ENCODE measurements at regions not wholly inside any gene's neighbourhood (a gene's known extent, or its start where the extent isn't known, plus 50 kb on each side); places are given as distances from the start of the nearest gene placed in this dataset.

- no peak for TF ChIP-seq CTCF (IDR thresholded peaks at IDR 0.05; ENCODE audit: extremely low read depth in 1 of 2, insufficient read depth in 1 of 2, low read depth in 1 of 2, low read length in 2 of 2)
- TF ChIP-seq POLR2AphosphoS5 (IDR thresholded peaks at IDR 0.05; ENCODE audit: insufficient read depth, low read depth, low read length), result no peak
Observed at GRCh38 chrX:120718969-120719368, 89.1 kb upstream of the C1GALT1C1 start.
